ENCODE measurements at regions not wholly inside any gene's neighbourhood (a gene's known extent, or its start where the extent isn't known, plus 50 kb on each side); places are given as distances from the start of the nearest gene placed in this dataset.

DNA sequence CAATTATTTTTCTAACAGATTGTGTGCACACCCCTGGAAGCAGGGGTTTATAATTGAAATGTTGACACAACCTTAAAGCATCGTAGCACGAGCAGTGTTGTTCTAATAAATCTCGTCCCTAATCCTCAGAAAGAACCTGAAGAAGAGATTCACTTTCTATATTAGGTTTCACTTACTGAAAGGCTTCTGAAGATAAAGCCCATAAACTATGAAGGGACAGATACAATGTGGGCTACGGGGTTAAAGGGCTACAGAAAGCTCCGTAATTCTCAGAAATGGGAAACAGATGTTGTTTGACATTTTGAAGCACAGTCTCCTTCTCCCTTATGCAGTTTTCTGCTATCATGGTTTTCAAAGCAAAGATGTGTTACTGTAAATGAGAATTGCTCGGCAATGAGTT is 479.6 kb downstream of the GATA3 start:
- H3K9ac ChIP-seq (ENCODE audit: low read depth in 1 of 2, low read length in 2 of 2): no peak overlapping the region
- TF ChIP-seq YY1 (IDR thresholded peaks at IDR 0.05) (no peak), RXRA (IDR thresholded peaks at IDR 0.05) (no peak)
- H3K27me3 ChIP-seq (ENCODE audit: control insufficient read depth in 4 of 4, insufficient read depth in 4 of 4, low read length in 3 of 4): no peaks in the 10 kb centered on the region
- 57% methylated on average over 6 of the region's 6 CpGs for WGBS
- no peaks in the 10 kb centered on the region for H3K36me3 ChIP-seq (ENCODE audit: control insufficient read depth in 4 of 4, insufficient read depth in 3 of 4, low read depth in 1 of 4, low read length in 3 of 4)
- H3K27ac ChIP-seq (ENCODE audit: low read depth in 1 of 2, low read length in 2 of 2): no peak overlapping the region
- H3K4me1 ChIP-seq (ENCODE audit: control insufficient read depth in 4 of 4, insufficient read depth in 4 of 4, low read length in 3 of 4): no peaks in the 10 kb centered on the region
- no peaks in the 10 kb centered on the region for H3K9me3 ChIP-seq (ENCODE audit: control insufficient read depth in 4 of 4, low read length in 3 of 4)
- no peak overlapping the region for H3K4me3 ChIP-seq (ENCODE audit: low read depth in 1 of 3, low read length in 3 of 3)
- no peak for DNase-seq (ENCODE audit: low spot score)

- 57% methylated on average over 4 of the region's 4 CpGs for WGBS
- no peak overlapping the region for H3K4me3 ChIP-seq (ENCODE audit: low read depth in 1 of 3, low read length in 3 of 3)
- H3K27ac ChIP-seq (ENCODE audit: low read depth in 1 of 2, low read length in 2 of 2): no peak overlapping the region
- no peak overlapping the region for H3K9ac ChIP-seq (ENCODE audit: low read depth in 1 of 2, low read length in 2 of 2)
- no peak for DNase-seq (ENCODE audit: low spot score)
- H3K36me3 ChIP-seq (ENCODE audit: control insufficient read depth in 4 of 4, insufficient read depth in 3 of 4, low read depth in 1 of 4, low read length in 3 of 4): no peaks in the 10 kb centered on the region
- H3K4me1 ChIP-seq (ENCODE audit: control insufficient read depth in 4 of 4, insufficient read depth in 4 of 4, low read length in 3 of 4): no peaks in the 10 kb centered on the region
- no peaks in the 10 kb centered on the region for H3K9me3 ChIP-seq (ENCODE audit: control insufficient read depth in 4 of 4, low read length in 3 of 4)
- no peaks in the 10 kb centered on the region for H3K27me3 ChIP-seq (ENCODE audit: control insufficient read depth in 4 of 4, insufficient read depth in 4 of 4, low read length in 3 of 4)
- TF ChIP-seq ATF3 (IDR thresholded peaks at IDR 0.05) (no peak), CTCF (IDR thresholded peaks at IDR 0.05; ENCODE audit: low read depth, low read length, missing input control) (no peak), MAX (IDR thresholded peaks at IDR 0.05) (no peak), NR2F2 (IDR thresholded peaks at IDR 0.05) (no peak), ZBTB33 (IDR thresholded peaks at IDR 0.05) (no peak), TAF1 (conservative IDR thresholded peaks at IDR 0.05) (no peak), HNF4G (IDR thresholded peaks at IDR 0.05) (no peak)
- TF ChIP-seq, protein P1, sequence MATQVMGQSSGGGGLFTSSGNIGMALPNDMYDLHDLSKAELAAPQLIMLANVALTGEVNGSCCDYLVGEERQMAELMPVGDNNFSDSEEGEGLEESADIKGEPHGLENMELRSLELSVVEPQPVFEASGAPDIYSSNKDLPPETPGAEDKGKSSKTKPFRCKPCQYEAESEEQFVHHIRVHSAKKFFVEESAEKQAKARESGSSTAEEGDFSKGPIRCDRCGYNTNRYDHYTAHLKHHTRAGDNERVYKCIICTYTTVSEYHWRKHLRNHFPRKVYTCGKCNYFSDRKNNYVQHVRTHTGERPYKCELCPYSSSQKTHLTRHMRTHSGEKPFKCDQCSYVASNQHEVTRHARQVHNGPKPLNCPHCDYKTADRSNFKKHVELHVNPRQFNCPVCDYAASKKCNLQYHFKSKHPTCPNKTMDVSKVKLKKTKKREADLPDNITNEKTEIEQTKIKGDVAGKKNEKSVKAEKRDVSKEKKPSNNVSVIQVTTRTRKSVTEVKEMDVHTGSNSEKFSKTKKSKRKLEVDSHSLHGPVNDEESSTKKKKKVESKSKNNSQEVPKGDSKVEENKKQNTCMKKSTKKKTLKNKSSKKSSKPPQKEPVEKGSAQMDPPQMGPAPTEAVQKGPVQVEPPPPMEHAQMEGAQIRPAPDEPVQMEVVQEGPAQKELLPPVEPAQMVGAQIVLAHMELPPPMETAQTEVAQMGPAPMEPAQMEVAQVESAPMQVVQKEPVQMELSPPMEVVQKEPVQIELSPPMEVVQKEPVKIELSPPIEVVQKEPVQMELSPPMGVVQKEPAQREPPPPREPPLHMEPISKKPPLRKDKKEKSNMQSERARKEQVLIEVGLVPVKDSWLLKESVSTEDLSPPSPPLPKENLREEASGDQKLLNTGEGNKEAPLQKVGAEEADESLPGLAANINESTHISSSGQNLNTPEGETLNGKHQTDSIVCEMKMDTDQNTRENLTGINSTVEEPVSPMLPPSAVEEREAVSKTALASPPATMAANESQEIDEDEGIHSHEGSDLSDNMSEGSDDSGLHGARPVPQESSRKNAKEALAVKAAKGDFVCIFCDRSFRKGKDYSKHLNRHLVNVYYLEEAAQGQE (IDR thresholded peaks at IDR 0.05): no peak
Measured at GRCh38 chr10:8534891-8535290, 480.4 kb downstream of the GATA3 start.

- Histone ChIP-seq H3K9ac (ENCODE audit: low read depth in 1 of 2, low read length in 2 of 2) (no peak overlapping the region), H3K27me3 (ENCODE audit: control insufficient read depth in 4 of 4, insufficient read depth in 4 of 4, low read length in 3 of 4) (no peaks in the 10 kb centered on the region), H3K9me3 (ENCODE audit: control insufficient read depth in 4 of 4, low read length in 3 of 4) (no peaks in the 10 kb centered on the region), H3K4me3 (ENCODE audit: low read depth in 1 of 3, low read length in 3 of 3) (no peak overlapping the region), H3K36me3 (ENCODE audit: control insufficient read depth in 4 of 4, insufficient read depth in 3 of 4, low read depth in 1 of 4, low read length in 3 of 4) (no peaks in the 10 kb centered on the region), H3K27ac (ENCODE audit: low read depth in 1 of 2, low read length in 2 of 2) (no peak overlapping the region), H3K4me1 (ENCODE audit: control insufficient read depth in 4 of 4, insufficient read depth in 4 of 4, low read length in 3 of 4) (no peaks in the 10 kb centered on the region)
- 59% methylated on average over 3 of the region's 3 CpGs for WGBS
- TF ChIP-seq SP1 (IDR thresholded peaks at IDR 0.05) (no peak), EGR1 (IDR thresholded peaks at IDR 0.05; ENCODE audit: low read depth in 2 of 2) (no peak), NR2F2 (IDR thresholded peaks at IDR 0.05) (no peak)
- DNase-seq (ENCODE audit: low spot score): no peak
Measured at GRCh38 chr10:8539056-8539455, 484.6 kb downstream of the GATA3 start.
